ENCODE measurements at regions not wholly inside any gene's neighbourhood (a gene's known extent, or its start where the extent isn't known, plus 50 kb on each side); places are given as distances from the start of the nearest gene placed in this dataset.

DNA sequence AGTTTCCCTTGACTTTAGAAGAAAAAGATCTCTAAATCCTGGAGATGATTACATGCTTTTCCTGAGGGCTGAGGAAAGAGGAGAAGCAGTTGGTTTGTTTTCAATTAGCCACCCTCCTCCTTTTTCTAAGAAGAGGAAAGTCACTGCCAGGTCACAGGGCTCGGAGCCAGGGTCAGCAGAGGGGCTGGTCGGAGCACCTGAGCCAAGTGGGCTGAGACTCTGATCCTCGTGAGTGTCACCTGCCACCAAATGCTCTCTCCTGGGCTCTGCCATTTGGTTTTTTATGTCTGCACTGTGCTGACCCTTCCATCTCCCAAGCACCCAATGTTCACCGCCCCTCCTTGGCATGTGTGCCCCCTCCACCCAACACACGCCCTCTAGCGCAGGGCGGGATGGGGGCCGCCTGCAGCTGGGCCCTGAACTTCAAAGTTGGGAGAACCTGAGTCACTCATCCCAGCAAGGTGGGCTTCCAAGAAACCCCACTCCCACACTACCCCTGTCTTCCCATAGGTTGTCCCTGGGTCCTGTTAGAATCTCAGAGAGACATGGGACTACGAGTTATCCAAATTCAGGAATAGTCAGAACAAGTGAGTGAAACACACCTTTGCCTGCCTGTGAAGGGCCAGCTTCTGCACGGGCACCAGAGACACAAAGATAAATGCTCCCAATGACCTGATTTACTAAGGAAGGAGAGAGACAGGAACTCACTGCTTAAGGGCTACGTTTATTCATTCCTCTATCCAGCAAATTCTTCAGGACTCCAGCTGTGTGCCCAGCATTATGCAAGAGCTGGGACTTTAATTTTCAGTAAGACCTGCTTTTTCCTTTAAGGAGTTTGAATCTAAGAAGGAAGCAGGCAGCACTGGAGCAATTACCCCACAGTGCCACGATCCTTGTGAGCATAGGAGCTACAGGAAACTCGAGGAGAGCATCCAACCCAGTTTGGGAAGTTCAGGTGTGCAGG is 127.5 kb downstream of the RHOU start:
- Histone ChIP-seq H3K9me3 (ENCODE audit: control insufficient read depth, low read length) (no peaks in the 10 kb centered on the region), H3K9ac (ENCODE audit: low read length) (no peak overlapping the region), H3K27me3 (replicated peaks; ENCODE audit: control insufficient read depth, insufficient read depth, low read length) (peaks cover 1% of the 10 kb centered on the region), H3K36me3 (ENCODE audit: control insufficient read depth, insufficient read depth, low read length, severe bottlenecking) (no peaks in the 10 kb centered on the region), H3K4me1 (ENCODE audit: control insufficient read depth, insufficient read depth, low read length) (peaks cover 16% of the 10 kb centered on the region), H3K4me3 (ENCODE audit: low read length) (no peak overlapping the region)
- peak; percentile 40 for DNase-seq (ENCODE audit: low read depth)

- Histone ChIP-seq H3K36me3 (ENCODE audit: control insufficient read depth, insufficient read depth, low read length, severe bottlenecking) (no peaks in the 10 kb centered on the region), H3K4me3 (ENCODE audit: low read length) (no peak overlapping the region), H3K4me1 (ENCODE audit: control insufficient read depth, insufficient read depth, low read length) (peaks cover 16% of the 10 kb centered on the region)
Measured at GRCh38 chr1:228863776-228864175, 128.5 kb downstream of the RHOU start.

DNA sequence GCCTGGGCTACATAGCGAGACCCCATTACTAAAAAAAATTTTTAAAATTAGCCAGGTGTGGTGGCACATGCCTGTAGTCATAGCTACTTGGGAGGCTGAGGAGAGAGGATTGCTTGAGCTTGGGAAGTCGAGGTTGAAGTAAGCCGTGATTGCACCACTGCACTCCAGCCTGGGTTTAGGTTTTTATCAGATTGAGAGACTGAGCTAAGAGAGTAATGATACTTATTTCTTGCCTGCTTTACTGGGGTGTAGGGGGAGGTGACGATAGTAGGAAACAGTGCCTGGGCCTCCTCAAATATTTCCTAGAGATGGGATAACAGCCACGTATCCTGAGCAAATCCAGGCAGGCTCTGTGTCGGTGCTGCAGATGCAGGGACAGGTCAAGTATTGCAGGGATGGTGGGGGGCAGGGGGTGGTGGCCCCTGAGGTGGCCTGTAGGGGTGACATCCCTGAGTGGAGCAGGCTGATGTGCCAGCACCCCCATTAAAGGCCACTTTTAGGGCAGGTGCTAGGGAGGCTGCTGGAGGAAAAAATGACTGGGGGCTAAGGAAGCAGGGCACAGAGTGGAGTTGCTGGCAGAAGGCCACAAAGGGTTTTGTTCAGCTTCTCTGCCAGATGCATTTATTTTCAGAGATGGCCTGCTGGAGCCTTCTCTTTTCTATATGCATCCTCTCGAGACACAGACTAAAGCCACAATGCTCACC is 130.5 kb downstream of the RHOU start:
- no peaks in the 10 kb centered on the region for H3K36me3 ChIP-seq (ENCODE audit: control insufficient read depth, insufficient read depth, low read length, severe bottlenecking)
- H3K9me3 ChIP-seq (ENCODE audit: control insufficient read depth, low read length): no peaks in the 10 kb centered on the region
- H3K9ac ChIP-seq (ENCODE audit: low read length): no peak overlapping the region
- peaks cover 14% of the 10 kb centered on the region for H3K4me1 ChIP-seq (ENCODE audit: control insufficient read depth, insufficient read depth, low read length)
- H3K4me3 ChIP-seq (ENCODE audit: low read length): no peak overlapping the region
- DNase-seq (ENCODE audit: low read depth): no peak
- peaks cover 14% of the 10 kb centered on the region for H3K27me3 ChIP-seq (replicated peaks; ENCODE audit: control insufficient read depth, insufficient read depth, low read length)

More at GRCh38 chr1:228863776-228864175, 128.5 kb downstream of the RHOU start:
- no peak for DNase-seq (ENCODE audit: low read depth)
- Histone ChIP-seq H3K9me3 (ENCODE audit: control insufficient read depth, low read length) (no peaks in the 10 kb centered on the region), H3K9ac (ENCODE audit: low read length) (no peak overlapping the region), H3K27me3 (replicated peaks; ENCODE audit: control insufficient read depth, insufficient read depth, low read length) (peaks cover 4% of the 10 kb centered on the region)

GRCh38 chr1:228866468-228866867 is 131.2 kb downstream of the RHOU start:
- Histone ChIP-seq H3K9ac (ENCODE audit: low read length) (no peak overlapping the region), H3K4me1 (ENCODE audit: control insufficient read depth, insufficient read depth, low read length) (peaks cover 8% of the 10 kb centered on the region), H3K27me3 (replicated peaks; ENCODE audit: control insufficient read depth, insufficient read depth, low read length) (peaks cover 19% of the 10 kb centered on the region), H3K4me3 (ENCODE audit: low read length) (no peak overlapping the region), H3K36me3 (ENCODE audit: control insufficient read depth, insufficient read depth, low read length, severe bottlenecking) (no peaks in the 10 kb centered on the region), H3K9me3 (ENCODE audit: control insufficient read depth, low read length) (no peaks in the 10 kb centered on the region)
- no peak for DNase-seq (ENCODE audit: low read depth)

DNA sequence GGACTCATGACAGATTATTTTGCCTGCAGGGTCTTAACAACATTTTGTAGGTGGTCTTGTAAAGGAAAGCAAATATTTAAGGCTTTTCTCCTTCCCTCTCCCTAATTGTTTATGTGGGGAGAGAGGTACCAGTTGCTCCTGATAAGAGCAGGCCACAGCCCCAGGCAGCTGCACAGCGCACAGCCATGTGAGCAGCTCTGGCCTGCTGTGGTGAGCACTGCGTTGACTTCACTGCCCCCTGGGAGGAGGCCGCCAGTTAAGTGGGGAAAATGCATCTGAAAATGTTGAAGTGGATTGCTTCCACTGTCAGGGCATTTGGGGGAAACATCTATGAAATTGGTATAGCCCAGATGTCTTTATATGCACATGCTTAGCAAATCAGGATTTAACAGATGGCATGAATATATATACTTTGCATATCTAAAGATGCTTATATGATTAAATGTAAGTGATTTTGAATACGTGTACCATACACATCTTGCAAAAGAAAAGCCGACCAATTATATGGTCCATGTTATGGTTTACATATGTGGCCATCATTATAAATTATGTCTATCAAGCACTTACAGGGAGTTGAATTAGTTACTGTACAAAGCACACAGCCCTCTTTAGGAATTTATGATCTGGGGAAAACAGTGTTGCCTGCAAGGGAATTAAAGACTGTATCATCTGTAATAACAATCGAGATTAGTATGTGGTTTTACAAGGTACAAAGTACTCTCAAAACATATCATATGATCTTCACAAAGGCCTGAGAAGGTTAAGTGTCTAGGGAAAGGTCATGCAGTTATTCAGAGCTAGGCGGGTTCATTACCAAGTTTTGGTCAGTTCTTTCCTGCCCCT is 132.1 kb downstream of the RHOU start:
- Histone ChIP-seq H3K27me3 (replicated peaks; ENCODE audit: control insufficient read depth, insufficient read depth, low read length) (peaks cover 26% of the 10 kb centered on the region), H3K9me3 (ENCODE audit: control insufficient read depth, low read length) (no peaks in the 10 kb centered on the region)
- DNase-seq (ENCODE audit: low read depth): no peak

DNA sequence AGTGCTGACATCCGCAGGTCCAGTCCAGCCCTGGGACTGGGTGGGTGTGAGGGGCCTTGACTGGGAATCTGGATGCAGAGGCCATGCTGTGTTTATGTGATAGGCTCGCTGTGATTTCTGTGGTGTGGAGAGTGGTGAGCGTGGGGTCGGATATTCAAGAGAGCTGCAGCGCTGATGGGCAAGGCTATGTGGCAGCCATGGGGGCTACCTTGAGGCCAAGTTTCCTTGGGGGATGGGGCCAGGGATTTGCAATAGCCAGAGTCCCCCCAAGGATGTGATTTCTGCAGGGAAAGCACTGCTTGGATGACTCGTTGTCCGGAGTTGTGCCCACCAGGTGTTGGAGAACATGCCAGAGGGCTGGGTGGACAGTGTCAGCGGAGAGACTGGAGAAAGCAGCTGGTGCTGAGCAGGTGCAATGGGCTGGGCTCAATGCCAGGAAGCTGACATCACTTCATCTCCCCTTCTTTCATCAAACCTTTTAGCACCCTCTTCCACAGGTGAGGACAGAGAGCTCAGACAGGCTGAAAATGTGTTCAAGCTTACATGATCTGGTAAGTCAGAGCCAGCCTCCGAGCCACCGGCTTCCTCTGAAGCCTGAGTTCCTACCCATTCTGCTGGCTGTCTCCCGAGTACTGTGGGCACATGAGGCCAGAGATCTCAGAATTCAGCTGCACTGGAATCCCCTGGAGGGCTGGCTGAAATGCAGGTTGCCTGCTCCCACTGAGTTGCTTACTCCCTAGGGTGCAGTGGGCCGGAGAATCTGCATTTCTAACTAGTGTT is 132.9 kb downstream of the RHOU start:
- Histone ChIP-seq H3K4me3 (ENCODE audit: low read length) (no peak overlapping the region), H3K4me1 (ENCODE audit: control insufficient read depth, insufficient read depth, low read length) (no peaks in the 10 kb centered on the region), H3K9me3 (ENCODE audit: control insufficient read depth, low read length) (no peaks in the 10 kb centered on the region), H3K27me3 (replicated peaks; ENCODE audit: control insufficient read depth, insufficient read depth, low read length) (peaks cover 26% of the 10 kb centered on the region), H3K9ac (ENCODE audit: low read length) (no peak overlapping the region), H3K36me3 (ENCODE audit: control insufficient read depth, insufficient read depth, low read length, severe bottlenecking) (no peaks in the 10 kb centered on the region)
- no peak for DNase-seq (ENCODE audit: low read depth)

More for the DNA sequence above, 132.1 kb downstream of the RHOU start:
- Histone ChIP-seq H3K36me3 (ENCODE audit: control insufficient read depth, insufficient read depth, low read length, severe bottlenecking) (no peaks in the 10 kb centered on the region), H3K4me3 (ENCODE audit: low read length) (no peak overlapping the region), H3K9ac (ENCODE audit: low read length) (no peak overlapping the region), H3K4me1 (ENCODE audit: control insufficient read depth, insufficient read depth, low read length) (no peaks in the 10 kb centered on the region)

DNA sequence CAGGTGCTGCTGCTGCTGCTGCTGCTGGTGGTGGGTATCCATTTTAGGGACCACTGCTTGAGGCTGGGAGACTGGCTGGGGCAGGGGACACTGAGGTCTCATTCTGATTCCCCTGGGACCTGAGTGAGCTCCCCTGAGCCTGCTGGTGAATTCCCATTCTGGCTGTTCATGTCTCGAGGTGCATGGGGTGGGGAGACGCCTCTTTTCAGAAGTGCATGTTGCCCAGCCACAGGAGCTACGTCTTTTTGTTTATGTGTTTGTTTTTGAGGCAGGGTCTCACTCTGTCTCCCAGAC is 133.4 kb downstream of the RHOU start:
- no peaks in the 10 kb centered on the region for H3K4me1 ChIP-seq (ENCODE audit: control insufficient read depth, insufficient read depth, low read length)

GRCh38 chr1:228869312-228869824 is 134.1 kb downstream of the RHOU start:
- no peak overlapping the region for H3K4me3 ChIP-seq (ENCODE audit: low read length)
- no peak overlapping the region for H3K9ac ChIP-seq (ENCODE audit: low read length)
- DNase-seq (ENCODE audit: low read depth): no peak
- H3K36me3 ChIP-seq (ENCODE audit: control insufficient read depth, insufficient read depth, low read length, severe bottlenecking): no peaks in the 10 kb centered on the region
- peaks cover 26% of the 10 kb centered on the region for H3K27me3 ChIP-seq (replicated peaks; ENCODE audit: control insufficient read depth, insufficient read depth, low read length)
- H3K4me1 ChIP-seq (ENCODE audit: control insufficient read depth, insufficient read depth, low read length): no peaks in the 10 kb centered on the region
- H3K9me3 ChIP-seq (ENCODE audit: control insufficient read depth, low read length): no peaks in the 10 kb centered on the region

More for the DNA sequence above, 133.4 kb downstream of the RHOU start:
- Histone ChIP-seq H3K9ac (ENCODE audit: low read length) (no peak overlapping the region), H3K36me3 (ENCODE audit: control insufficient read depth, insufficient read depth, low read length, severe bottlenecking) (no peaks in the 10 kb centered on the region), H3K27me3 (replicated peaks; ENCODE audit: control insufficient read depth, insufficient read depth, low read length) (peaks cover 26% of the 10 kb centered on the region), H3K9me3 (ENCODE audit: control insufficient read depth, low read length) (no peaks in the 10 kb centered on the region), H3K4me3 (ENCODE audit: low read length) (no peak overlapping the region)
- no peak for DNase-seq (ENCODE audit: low read depth)

DNA sequence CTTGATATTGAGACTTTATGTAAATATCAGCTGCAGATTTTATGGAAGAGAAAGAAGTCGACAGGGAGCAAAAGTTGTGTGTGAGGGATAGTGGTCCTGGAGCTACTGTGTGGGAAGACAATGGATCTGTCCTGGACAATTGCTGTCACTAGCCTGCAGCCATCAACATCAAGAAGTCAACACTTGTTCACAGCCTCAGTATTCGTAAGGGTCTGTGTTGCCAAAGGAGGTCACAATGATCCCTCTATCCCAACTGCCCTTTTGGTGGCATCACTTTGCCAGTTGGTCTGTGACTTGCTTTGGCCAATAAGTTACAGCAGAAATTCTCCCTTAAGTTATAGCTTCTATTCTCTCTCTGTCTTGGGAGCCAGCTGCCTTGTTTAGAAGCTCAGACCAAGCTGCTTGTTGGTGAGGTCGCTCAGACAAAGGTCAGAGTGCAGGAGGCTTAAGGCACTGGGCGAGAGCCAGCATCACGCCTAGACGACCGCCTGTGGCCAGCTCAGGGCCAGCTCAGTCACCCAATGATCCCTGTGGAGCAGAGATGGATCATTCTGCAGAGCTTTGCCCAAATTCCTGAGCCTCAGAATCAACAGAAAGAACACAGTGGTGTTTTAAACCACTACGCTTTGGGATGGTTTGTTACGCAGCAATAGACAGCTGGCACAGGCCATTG is 134.9 kb downstream of the RHOU start:
- Histone ChIP-seq H3K27me3 (replicated peaks; ENCODE audit: control insufficient read depth, insufficient read depth, low read length) (peaks cover 31% of the 10 kb centered on the region), H3K9me3 (ENCODE audit: control insufficient read depth, low read length) (no peaks in the 10 kb centered on the region), H3K4me3 (ENCODE audit: low read length) (no peak overlapping the region), H3K4me1 (ENCODE audit: control insufficient read depth, insufficient read depth, low read length) (peaks cover 2% of the 10 kb centered on the region), H3K9ac (ENCODE audit: low read length) (no peak overlapping the region), H3K36me3 (ENCODE audit: control insufficient read depth, insufficient read depth, low read length, severe bottlenecking) (no peaks in the 10 kb centered on the region)
- no peak for DNase-seq (ENCODE audit: low read depth)
